SH-SY5Y (cell line): ENCODE measurements at regions not wholly inside any gene's neighbourhood (a gene's known extent, or its start where the extent isn't known, plus 50 kb on each side); places are given as distances from the start of the nearest gene placed in this dataset.

ENCODE experiments used
- GATA2 ChIP-seq: IDR thresholded peaks from 2 replicates; pipeline ENCODE4 v1.6.1; 2011; ENCODE audit warnings: mild to moderate bottlenecking, low read depth, low read length
- GATA3 ChIP-seq: IDR thresholded peaks from 2 replicates; pipeline ENCODE4 v1.6.1; 2011; ENCODE audit warnings: low read depth, mild to moderate bottlenecking, low read length, moderate library complexity

- TF ChIP-seq GATA3: no peak
- no peak for TF ChIP-seq GATA2
Observed at GRCh38 chr11:82559609-82560008, 174.1 kb downstream of the FAM181B start.
